HG02571 (cell line): ENCODE measurements at regions not wholly inside any gene's neighbourhood (a gene's known extent, or its start where the extent isn't known, plus 50 kb on each side); places are given as distances from the start of the nearest gene placed in this dataset.

Experiments used
- ATAC-seq: cut with Tn5 transposase; IDR thresholded peaks from one replicate; pipeline ENCODE4 v1.9.1; 2021; ENCODE audit warnings: mild to moderate bottlenecking, moderate library complexity; ENCODE audit not compliant: unreplicated experiment

- ATAC-seq = no peak
Observed at GRCh38 chr14:24693983-24694382, 60.0 kb upstream of the GZMB start.

DNA sequence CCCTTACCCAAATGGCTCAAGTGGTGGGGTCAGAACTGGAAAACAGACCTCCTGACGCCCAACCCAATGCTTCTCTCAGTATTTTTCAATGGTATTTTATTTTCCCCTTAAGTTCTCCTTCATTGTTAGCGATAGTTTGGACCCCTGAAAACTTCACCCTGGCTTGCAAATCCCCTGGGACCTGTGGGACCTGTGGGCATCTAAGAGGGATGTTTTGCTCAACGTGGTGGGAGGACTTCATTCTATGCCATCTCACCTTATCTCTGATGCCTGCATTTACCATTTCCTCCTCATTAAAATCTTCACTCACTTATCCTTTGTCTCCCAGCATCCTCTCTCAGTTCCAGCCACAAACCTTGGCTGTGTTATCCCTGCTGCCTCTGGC, 59.4 kb upstream of the GZMB start:
- no peak for ATAC-seq

DNA sequence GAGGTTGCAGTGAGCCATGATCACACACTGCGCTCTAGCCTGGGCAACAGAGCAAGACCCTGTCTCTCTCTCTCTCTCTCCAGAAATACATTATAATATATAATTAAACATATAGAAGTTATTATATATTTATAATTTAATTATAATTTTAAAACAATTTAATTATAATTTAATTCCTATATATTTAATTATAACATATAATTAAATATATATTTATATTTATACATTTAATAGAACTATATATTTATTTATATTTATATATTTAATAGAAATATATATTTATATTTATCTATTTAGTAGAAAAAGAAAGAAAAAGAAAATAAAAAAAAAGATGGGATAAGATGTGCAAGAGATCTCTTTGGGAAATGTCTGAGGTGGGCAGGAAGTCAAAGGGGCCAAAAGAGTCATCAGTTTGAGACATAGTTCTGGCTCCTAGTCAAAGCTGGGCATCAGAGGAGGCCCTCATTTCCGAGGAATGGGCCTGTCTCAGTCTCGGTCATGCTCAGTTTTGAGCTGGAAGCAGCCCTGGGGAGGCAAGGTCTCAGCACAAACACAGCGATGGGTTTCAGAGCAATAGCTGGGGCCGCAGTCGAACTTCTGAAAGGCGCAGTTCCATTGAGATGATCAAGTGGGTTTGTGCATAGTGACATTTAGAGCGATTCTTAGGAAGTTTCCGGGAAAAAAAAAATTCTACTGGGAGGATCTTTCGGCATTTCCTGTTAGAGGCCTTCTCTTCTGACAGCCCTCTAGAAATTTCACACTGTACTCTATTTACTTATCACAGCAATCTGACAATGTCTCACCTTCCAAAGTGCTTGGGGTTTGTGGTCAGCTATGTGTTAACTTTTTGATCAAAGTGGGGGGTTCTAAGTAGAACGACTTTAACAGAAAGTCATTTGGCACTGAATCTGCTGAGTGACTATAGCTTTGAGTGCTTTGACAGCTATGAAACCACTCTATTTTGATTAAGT, 58.7 kb upstream of the GZMB start:
- no peak for ATAC-seq

GRCh38 chr14:24690492-24690891, 56.5 kb upstream of the GZMB start:
- no peak for ATAC-seq

DNA sequence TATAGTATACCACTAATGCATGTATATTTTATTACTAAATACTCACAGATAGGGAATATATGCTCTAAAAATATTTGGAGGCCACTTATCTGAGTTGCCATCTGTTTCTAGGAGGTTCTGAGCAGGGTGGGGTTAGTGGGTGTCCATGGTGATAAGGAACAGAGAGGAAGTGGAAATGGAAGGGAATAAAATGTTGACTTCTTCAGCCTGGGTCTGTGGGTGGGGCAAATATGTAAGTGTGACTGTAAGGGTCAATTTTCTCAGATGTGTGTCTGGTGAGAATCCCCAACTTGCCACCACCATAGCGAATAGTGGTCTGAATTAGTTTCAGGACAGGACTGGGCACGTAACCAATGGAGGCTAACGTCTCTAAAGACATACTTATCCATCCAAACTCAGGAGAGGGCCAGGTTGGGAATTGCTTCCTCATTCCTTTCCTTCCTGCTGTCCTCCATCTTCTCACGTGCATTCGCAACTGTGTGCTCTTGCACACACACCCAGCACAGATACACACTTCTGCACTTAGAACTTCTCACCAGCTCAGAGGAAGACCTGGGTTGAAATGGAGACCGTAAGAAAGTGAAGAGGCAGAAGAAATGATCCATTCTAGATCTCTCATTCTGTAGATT, 54.2 kb upstream of the GZMB start:
- no peak for ATAC-seq
